Thymus (tissue), 11 donors: ENCODE measurements at regions not wholly inside any gene's neighbourhood (a gene's known extent, or its start where the extent isn't known, plus 50 kb on each side); places are given as distances from the start of the nearest gene placed in this dataset.
"Not testable (repeated sequence)": the region's sequence is repeated elsewhere in the genome, so short reads cannot be mapped to it uniquely, and the experiment has no call there.

ENCODE experiments used
- DNase-seq, 9 donors: peaks; one replicate each; pipeline ENCODE4 v3.0.0-alpha.2; 2013; ENCODE audit warnings: low spot score in 9 of 9, low read depth in 6 of 9, missing footprints in 1 of 9
- H3K27ac ChIP-seq, 2 donors: one replicate each; pipeline ENCODE4 v1.5.1; 2013; ENCODE audit warnings: control low read depth in 1 of 2, low read depth in 1 of 2, low read length in 1 of 2, mild to moderate bottlenecking in 1 of 2, moderate library complexity in 1 of 2
- H3K27me3 ChIP-seq, 2 donors: one replicate each; pipeline ENCODE4 v1.5.1; 2013; ENCODE audit warnings: low read length in 1 of 2; ENCODE audit not compliant: control insufficient read depth in 2 of 2, insufficient read depth in 1 of 2
- H3K36me3 ChIP-seq, 2 donors: one replicate each; pipeline ENCODE4 v1.5.1; 2013; ENCODE audit warnings: low read length in 1 of 2, mild to moderate bottlenecking in 1 of 2, moderate library complexity in 1 of 2; ENCODE audit not compliant: control insufficient read depth in 2 of 2, insufficient read depth in 2 of 2
- H3K4me1 ChIP-seq, 2 donors: one replicate each; pipeline ENCODE4 v1.5.1; 2013; ENCODE audit warnings: low read length in 2 of 2; ENCODE audit not compliant: control insufficient read depth in 2 of 2, insufficient read depth in 2 of 2
- H3K4me3 ChIP-seq, 2 donors: one replicate each; pipeline ENCODE4 v1.5.1; 2013; ENCODE audit warnings: low read length in 2 of 2, control low read depth in 1 of 2, mild to moderate bottlenecking in 1 of 2
- H3K9me3 ChIP-seq, 2 donors: one replicate each; pipeline ENCODE4 v1.5.1; 2013; ENCODE audit warnings: low read length in 1 of 2, mild to moderate bottlenecking in 1 of 2; ENCODE audit not compliant: control insufficient read depth in 2 of 2, insufficient read depth in 1 of 2
- WGBS: extraction: QIAGEN DNeasy Blood & Tissue Kit; methylation state at CpG from one replicate; pipeline ENCODE4 v1.1.7; 2013; 5-methylcytosine and 5-hydroxymethylcytosine counted together
- donor health status: healthy.

GRCh38 chr15:22226034-22226790 lies 145.9 kb downstream of the OR4M2 start:
- Histone ChIP-seq H3K4me3 (no peak overlapping the region), H3K36me3 (no peaks in the 10 kb centered on the region), H3K9me3 (peaks cover 1 to 10% of the 10 kb centered on the region in 2 donors), H3K27ac (no peak overlapping the region), H3K4me1 (peaks cover 0 to 5% of the 10 kb centered on the region in 2 donors), H3K27me3 (no peaks in the 10 kb centered on the region)
- DNase-seq = no peak
- 71% methylated on average over 12 of the region's 12 CpGs for WGBS

DNA sequence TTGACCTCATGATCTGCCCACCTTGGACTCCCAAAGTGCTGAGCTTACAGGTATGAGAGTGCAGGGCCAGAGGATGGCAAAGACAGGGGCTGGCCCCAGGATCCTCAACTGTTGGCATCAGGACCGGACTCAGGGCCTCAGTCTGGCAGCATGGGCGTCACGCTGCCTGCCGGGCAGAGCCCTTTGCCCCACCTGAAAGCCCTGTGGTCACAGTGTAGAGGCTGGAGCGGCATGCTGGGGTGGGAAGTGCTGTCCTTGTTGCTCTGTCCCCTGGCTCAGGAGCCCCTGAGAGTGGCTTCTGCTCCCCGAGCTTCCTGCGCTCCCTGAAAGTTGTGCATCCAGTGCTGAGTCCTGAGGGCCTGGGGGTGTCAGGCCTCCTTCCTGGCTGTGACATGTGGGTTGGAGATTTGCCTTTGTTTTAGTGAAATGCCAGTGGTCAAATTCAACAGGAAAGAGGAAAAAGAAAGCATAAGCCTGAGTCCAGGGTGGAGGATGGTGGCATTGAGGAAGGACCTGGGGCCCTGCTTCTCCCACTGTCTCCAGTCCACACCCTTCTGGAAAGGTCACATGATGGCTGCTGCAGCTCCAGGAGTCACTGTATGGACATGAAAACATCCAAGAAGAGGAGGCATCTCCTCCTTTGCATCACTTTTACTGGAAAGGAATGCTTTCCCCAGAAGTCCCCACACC lies 147.2 kb downstream of the OR4M2 start:
- H3K27me3 ChIP-seq = no peaks in the 10 kb centered on the region
- no peaks in the 10 kb centered on the region for H3K36me3 ChIP-seq
- no peak overlapping the region for H3K4me3 ChIP-seq
- peaks cover under 1 to 10% of the 10 kb centered on the region in 2 donors for H3K9me3 ChIP-seq
- DNase-seq = no peak
- no peaks in the 10 kb centered on the region for H3K4me1 ChIP-seq
- 95% methylated on average over 7 of the region's 7 CpGs for WGBS
- H3K27ac ChIP-seq = no peak overlapping the region

GRCh38 chr15:22228101-22228762 lies 147.9 kb downstream of the OR4M2 start:
- H3K36me3 ChIP-seq = no peaks in the 10 kb centered on the region
- WGBS = 94% methylated on average over 9 of the region's 9 CpGs
- no peak overlapping the region for H3K4me3 ChIP-seq
- DNase-seq = no peak
- peaks cover 0 to 10% of the 10 kb centered on the region in 2 donors for H3K9me3 ChIP-seq
- H3K27ac ChIP-seq = no peak overlapping the region
- no peaks in the 10 kb centered on the region for H3K4me1 ChIP-seq
- H3K27me3 ChIP-seq = no peaks in the 10 kb centered on the region

GRCh38 chr15:22229990-22230819 lies 149.9 kb downstream of the OR4M2 start:
- Histone ChIP-seq H3K4me3 (no peak overlapping the region), H3K4me1 (no peaks in the 10 kb centered on the region), H3K27ac (no peak overlapping the region), H3K27me3 (no peaks in the 10 kb centered on the region), H3K36me3 (no peaks in the 10 kb centered on the region), H3K9me3 (peaks cover 0 to 11% of the 10 kb centered on the region in 2 donors)
- no peak for DNase-seq
- WGBS = 85% methylated on average over 12 of the region's 12 CpGs

GRCh38 chr15:22231603-22232002 lies 151.3 kb downstream of the OR4M2 start:
- no peaks in the 10 kb centered on the region for H3K4me1 ChIP-seq
- peaks cover 2 to 11% of the 10 kb centered on the region in 2 donors for H3K9me3 ChIP-seq
- H3K4me3 ChIP-seq = no peak overlapping the region
- no peaks in the 10 kb centered on the region for H3K36me3 ChIP-seq
- no peak overlapping the region for H3K27ac ChIP-seq
- WGBS = 78% methylated on average over 2 of the region's 2 CpGs
- no peak for DNase-seq
- no peaks in the 10 kb centered on the region for H3K27me3 ChIP-seq

GRCh38 chr15:22232675-22233074 lies 152.3 kb downstream of the OR4M2 start:
- H3K9me3 ChIP-seq = peaks cover 2 to 8% of the 10 kb centered on the region in 2 donors
- no peaks in the 10 kb centered on the region for H3K4me1 ChIP-seq
- H3K36me3 ChIP-seq = no peaks in the 10 kb centered on the region
- no peak overlapping the region for H3K27ac ChIP-seq
- H3K27me3 ChIP-seq = no peaks in the 10 kb centered on the region
- 97% methylated on average over 3 of the region's 3 CpGs for WGBS
- no peak overlapping the region for H3K4me3 ChIP-seq
- no peak for DNase-seq

DNA sequence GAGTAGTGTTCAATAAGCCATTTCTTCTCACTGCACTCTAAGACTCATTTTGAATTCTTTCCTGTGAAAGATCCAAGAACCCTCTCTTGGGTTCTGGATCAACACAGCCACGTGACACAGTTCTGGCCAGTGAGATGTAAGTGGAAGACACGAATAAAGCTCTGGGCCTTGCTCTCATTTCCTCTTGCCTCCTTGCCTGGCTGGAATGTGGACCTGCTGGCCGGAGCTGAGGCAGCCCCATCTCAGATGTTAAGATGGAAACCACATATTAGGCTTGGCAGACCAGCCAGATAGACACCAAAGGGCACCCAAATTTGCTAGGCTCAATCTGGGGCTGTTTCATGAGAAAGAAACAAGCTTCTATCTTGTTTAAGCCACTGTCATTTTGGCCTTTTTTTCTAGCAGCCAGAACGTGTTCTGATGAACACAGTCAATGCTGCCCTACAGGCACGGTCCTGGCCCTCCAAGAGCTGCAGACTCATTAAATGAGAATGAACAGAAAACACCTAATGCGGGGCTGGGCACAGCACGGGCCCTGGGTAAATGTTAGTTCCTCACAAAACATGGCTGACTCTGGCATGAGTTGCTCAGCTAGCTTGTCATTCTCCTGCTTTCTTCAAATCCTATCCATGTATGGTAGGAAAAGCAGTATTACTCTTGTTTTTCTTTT lies 155.1 kb downstream of the OR4M2 start:
- not testable (repeated sequence) for H3K27ac ChIP-seq, H3K27me3 ChIP-seq, H3K4me3 ChIP-seq, H3K4me1 ChIP-seq, DNase-seq, H3K9me3 ChIP-seq, H3K36me3 ChIP-seq
- WGBS = 82% methylated on average over 7 of the region's 7 CpGs

DNA sequence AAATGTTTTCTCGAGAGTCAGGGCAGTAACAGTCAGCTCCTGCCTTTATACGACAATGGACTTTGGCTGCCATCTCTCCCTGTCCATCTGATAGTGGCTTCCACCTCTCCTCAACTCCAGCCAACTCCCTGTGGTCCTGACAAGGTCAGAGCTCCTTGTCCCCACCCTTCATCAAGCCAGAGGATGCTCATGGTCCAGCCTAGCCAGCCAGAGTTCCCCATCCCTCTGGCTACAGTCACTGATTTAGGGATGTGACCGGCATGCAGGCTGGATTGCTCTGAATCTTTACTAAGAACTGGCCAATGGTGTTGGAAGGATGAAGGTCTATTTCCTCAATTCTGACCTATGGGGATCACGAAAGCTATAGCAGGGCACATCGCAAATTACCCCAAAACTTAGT lies 156.1 kb downstream of the OR4M2 start:
- 89% methylated on average over 5 of the region's 5 CpGs for WGBS
- Histone ChIP-seq H3K9me3 (peaks cover 2 to 13% of the 10 kb centered on the region in 2 donors), H3K36me3 (no peaks in the 10 kb centered on the region), H3K27me3 (peaks cover 0 to 4% of the 10 kb centered on the region in 2 donors), H3K4me3 (no peak overlapping the region), H3K27ac (no peak overlapping the region), H3K4me1 (no peaks in the 10 kb centered on the region)
- DNase-seq = no peak
